GM23338 (cell line): ENCODE measurements at regions not wholly inside any gene's neighbourhood (a gene's known extent, or its start where the extent isn't known, plus 50 kb on each side); places are given as distances from the start of the nearest gene placed in this dataset.

Source experiments
- ATAC-seq: fragments of 200-7000 bp; cut with Tn5 transposase; 3 replicates; pipeline ENCODE4 v1.9.1; 2020
- DNase-seq: peaks from one replicate; pipeline ENCODE4 v3.0.0-alpha.2; 2015; ENCODE audit warnings: low spot score
- H2AFZ ChIP-seq: fragments of 200-600 bp; sonication (generic); 2 replicates; pipeline ENCODE4 v1.8.0; 2016; ENCODE audit warnings: antibody characterized with exemption, mild to moderate bottlenecking, moderate library complexity
- H3F3A ChIP-seq: fragments of 200-600 bp; sonication (generic); replicated peaks from 2 replicates; pipeline ENCODE4 v1.8.0; 2017; ENCODE audit warnings: antibody characterized with exemption, mixed run types, low read depth
- H3K27ac ChIP-seq: fragments of 200-600 bp; sonication (generic); 2 replicates; pipeline ENCODE4 v1.6.1; 2016; ENCODE audit warnings: low read depth
- H3K27me3 ChIP-seq: fragments of 200-600 bp; sonication (generic); 2 replicates; pipeline ENCODE4 v1.8.0; 2016; ENCODE audit warnings: mild to moderate bottlenecking, mixed run types, moderate library complexity; ENCODE audit not compliant: insufficient read depth
- H3K36me3 ChIP-seq: fragments of 200-600 bp; sonication (generic); 2 replicates; pipeline ENCODE4 v1.8.0; 2016; ENCODE audit warnings: mild to moderate bottlenecking; ENCODE audit not compliant: insufficient read depth
- H3K4me1 ChIP-seq: fragments of 200-600 bp; sonication (generic); 2 replicates; pipeline ENCODE4 v1.8.0; 2016; ENCODE audit warnings: mild to moderate bottlenecking, moderate library complexity; ENCODE audit not compliant: insufficient read depth
- H3K4me2 ChIP-seq: fragments of 200-600 bp; sonication (generic); 2 replicates; pipeline ENCODE4 v1.7.1; 2017; ENCODE audit warnings: mixed run types
- H3K4me3 ChIP-seq: fragments of 200-600 bp; sonication (generic); 2 replicates; pipeline ENCODE4 v1.6.1; 2016; ENCODE audit warnings: mixed run types
- H3K79me2 ChIP-seq: fragments of 200-600 bp; sonication (generic); replicated peaks from 2 replicates; pipeline ENCODE4 v1.8.0; 2017; ENCODE audit warnings: mild to moderate bottlenecking; ENCODE audit not compliant: insufficient read depth
- H3K9me2 ChIP-seq: fragments of 200-600 bp; sonication (generic); 2 replicates; pipeline ENCODE4 v1.8.0; 2017; ENCODE audit not compliant: insufficient read depth
- H4K20me1 ChIP-seq: fragments of 200-600 bp; sonication (generic); replicated peaks from 2 replicates; pipeline ENCODE4 v1.8.0; 2017; ENCODE audit warnings: mild to moderate bottlenecking; ENCODE audit not compliant: insufficient read depth
- H3K27ac Mint-ChIP-seq: 2 replicates; pipeline ENCODE4 v1.8.0; 2020; ENCODE audit warnings: inconsistent platforms, mild to moderate bottlenecking, moderate library complexity, mixed read lengths
- H3K27me3 Mint-ChIP-seq: 3 replicates; pipeline ENCODE4 v1.8.0; 2022; ENCODE audit warnings: low read depth, mild to moderate bottlenecking, moderate library complexity, mixed read lengths, inconsistent platforms; ENCODE audit not compliant: insufficient read depth, poor library complexity
- H3K36me3 Mint-ChIP-seq: 3 replicates; pipeline ENCODE4 v1.8.0; 2021; ENCODE audit warnings: low read depth, mild to moderate bottlenecking, inconsistent platforms, moderate library complexity, mixed read lengths
- H3K4me1 Mint-ChIP-seq: 3 replicates; pipeline ENCODE4 v1.8.0; 2020; ENCODE audit warnings: mild to moderate bottlenecking, inconsistent platforms, mixed read lengths
- H3K4me3 Mint-ChIP-seq: 3 replicates; pipeline ENCODE4 v1.8.0; 2021; ENCODE audit warnings: moderate library complexity, mild to moderate bottlenecking, inconsistent platforms, mixed read lengths
- H3K9me3 Mint-ChIP-seq: 3 replicates; pipeline ENCODE4 v1.8.0; 2020; ENCODE audit warnings: moderate library complexity, mild to moderate bottlenecking, inconsistent platforms, mixed read lengths
- CREB1 ChIP-seq: fragments of 250-450 bp; sonication (Bioruptor Pico); IDR thresholded peaks from 2 replicates; pipeline ENCODE4 v1.5.0; 2020; ENCODE audit warnings: low read depth, mild to moderate bottlenecking, moderate library complexity
- CTCF ChIP-seq, 2 experiments: fragments of 200-600 bp in 1 of 2; sonication (generic) in 1 of 2; conservative IDR thresholded peaks; 2 replicates each; pipeline versions ENCODE4 v1.5.1 to v1.6.1; 2016 to 2017; ENCODE audit warnings: antibody characterized with exemption in 2 of 2, low read depth in 2 of 2, mild to moderate bottlenecking in 2 of 2, moderate library complexity in 1 of 2
- EZH2 ChIP-seq: fragments of 200-600 bp; sonication (generic); IDR thresholded peaks from one replicate; pipeline ENCODE4 v1.8.0; 2017; ENCODE audit warnings: antibody characterized with exemption, mild to moderate bottlenecking, low read depth; ENCODE audit not compliant: unreplicated experiment
- JUNB ChIP-seq: IDR thresholded peaks from one replicate; pipeline ENCODE4 v1.6.1; 2016; ENCODE audit warnings: antibody characterized with exemption; ENCODE audit not compliant: unreplicated experiment
- NANOG ChIP-seq: IDR thresholded peaks from 2 replicates; pipeline ENCODE4 v1.6.1; 2016; ENCODE audit warnings: antibody characterized with exemption, borderline replicate concordance
- POLR2AphosphoS5 ChIP-seq: IDR thresholded peaks from 2 replicates; pipeline ENCODE4 v1.6.1; 2016; ENCODE audit warnings: antibody characterized with exemption, low read depth
- STAT1 ChIP-seq: IDR thresholded peaks from one replicate; pipeline ENCODE4 v1.6.1; 2016; ENCODE audit warnings: antibody characterized with exemption; ENCODE audit not compliant: unreplicated experiment
- ZNF331 ChIP-seq: fragments of 250-450 bp; sonication (Bioruptor Pico); IDR thresholded peaks from 2 replicates; pipeline ENCODE4 v1.5.0; 2020; ENCODE audit warnings: low read depth, mild to moderate bottlenecking, moderate library complexity
- ZNF462 ChIP-seq: fragments of 250-450 bp; sonication (Bioruptor Pico); IDR thresholded peaks from 2 replicates; pipeline ENCODE4 v1.5.0; 2020; ENCODE audit warnings: mild to moderate bottlenecking, moderate library complexity
- TF ChIP-seq, protein P1 (sequence below): IDR thresholded peaks from 2 replicates; pipeline ENCODE4 v1.6.1; 2016; ENCODE audit warnings: antibody characterized with exemption
- TF ChIP-seq, protein P2 (sequence below): IDR thresholded peaks from one replicate; pipeline ENCODE4 v1.6.1; 2018; ENCODE audit warnings: antibody characterized with exemption; ENCODE audit not compliant: unreplicated experiment

- no peak for TF ChIP-seq ZNF462 (CRISPR knock-in tag)
- TF ChIP-seq JUNB: no peak
- TF ChIP-seq, protein P1, sequence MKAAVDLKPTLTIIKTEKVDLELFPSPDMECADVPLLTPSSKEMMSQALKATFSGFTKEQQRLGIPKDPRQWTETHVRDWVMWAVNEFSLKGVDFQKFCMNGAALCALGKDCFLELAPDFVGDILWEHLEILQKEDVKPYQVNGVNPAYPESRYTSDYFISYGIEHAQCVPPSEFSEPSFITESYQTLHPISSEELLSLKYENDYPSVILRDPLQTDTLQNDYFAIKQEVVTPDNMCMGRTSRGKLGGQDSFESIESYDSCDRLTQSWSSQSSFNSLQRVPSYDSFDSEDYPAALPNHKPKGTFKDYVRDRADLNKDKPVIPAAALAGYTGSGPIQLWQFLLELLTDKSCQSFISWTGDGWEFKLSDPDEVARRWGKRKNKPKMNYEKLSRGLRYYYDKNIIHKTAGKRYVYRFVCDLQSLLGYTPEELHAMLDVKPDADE: no peak
- TF ChIP-seq EZH2: no peak
Measured at GRCh38 chr7:54129035-54129434, 413.1 kb upstream of the VSTM2A start (continued).

DNA sequence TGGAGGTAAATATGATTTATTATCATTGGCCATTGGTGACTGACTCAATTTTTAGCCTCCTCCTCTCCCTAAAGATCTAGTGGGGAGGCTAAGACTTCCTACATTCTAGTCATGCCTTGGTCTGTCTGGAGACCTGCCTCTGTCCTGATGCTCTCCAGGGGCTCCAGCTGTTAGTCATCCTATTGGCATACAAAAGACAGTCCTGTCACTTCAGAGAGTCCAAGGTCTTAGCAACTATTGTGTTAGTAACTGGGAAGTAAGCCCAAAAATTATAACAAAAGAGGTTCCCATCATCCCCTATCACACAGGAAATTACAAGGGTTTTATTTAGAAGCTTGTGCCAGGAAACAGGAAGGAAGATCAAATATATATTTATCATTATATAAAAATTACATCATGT is 400.6 kb upstream of the VSTM2A start:
- H3K36me3 Mint-ChIP-seq: no peaks in the 10 kb centered on the region
- H3K4me2 ChIP-seq: no peak overlapping the region
- H3K27ac ChIP-seq: no peak overlapping the region
- peaks cover 11% of the 10 kb centered on the region for H3K4me1 ChIP-seq
- H3K4me3 ChIP-seq: no peak overlapping the region
- DNase-seq (no peak), ATAC-seq (no peak)
- H3K79me2 ChIP-seq: no peaks in the 10 kb centered on the region
- no peaks in the 10 kb centered on the region for H3K36me3 ChIP-seq
- no peaks in the 10 kb centered on the region for H3K27me3 Mint-ChIP-seq
- no peaks in the 10 kb centered on the region for H3K27me3 ChIP-seq
- H4K20me1 ChIP-seq: no peaks in the 10 kb centered on the region
- no peak overlapping the region for H2AFZ ChIP-seq
- no peaks in the 10 kb centered on the region for H3K9me3 Mint-ChIP-seq
- H3K27ac Mint-ChIP-seq: no peak overlapping the region
- peaks cover 8% of the 10 kb centered on the region; the same call in 1 of the 2 replicates for H3K9me2 ChIP-seq
- no peaks in the 10 kb centered on the region for H3F3A ChIP-seq
- H3K4me3 Mint-ChIP-seq: no peak overlapping the region
- peaks cover 3% of the 10 kb centered on the region; the same call in 1 of the 3 replicates for H3K4me1 Mint-ChIP-seq
- TF ChIP-seq JUNB (no peak), EZH2 (no peak), NANOG (no peak), POLR2AphosphoS5 (no peak), CREB1 (CRISPR knock-in tag) (no peak), CTCF (conservative IDR thresholded peaks at IDR 0.05; ENCODE audit: low read depth in 2 of 2) (no peak), STAT1 (no peak), ZNF331 (CRISPR knock-in tag) (no peak)
- TF ChIP-seq, protein P2, sequence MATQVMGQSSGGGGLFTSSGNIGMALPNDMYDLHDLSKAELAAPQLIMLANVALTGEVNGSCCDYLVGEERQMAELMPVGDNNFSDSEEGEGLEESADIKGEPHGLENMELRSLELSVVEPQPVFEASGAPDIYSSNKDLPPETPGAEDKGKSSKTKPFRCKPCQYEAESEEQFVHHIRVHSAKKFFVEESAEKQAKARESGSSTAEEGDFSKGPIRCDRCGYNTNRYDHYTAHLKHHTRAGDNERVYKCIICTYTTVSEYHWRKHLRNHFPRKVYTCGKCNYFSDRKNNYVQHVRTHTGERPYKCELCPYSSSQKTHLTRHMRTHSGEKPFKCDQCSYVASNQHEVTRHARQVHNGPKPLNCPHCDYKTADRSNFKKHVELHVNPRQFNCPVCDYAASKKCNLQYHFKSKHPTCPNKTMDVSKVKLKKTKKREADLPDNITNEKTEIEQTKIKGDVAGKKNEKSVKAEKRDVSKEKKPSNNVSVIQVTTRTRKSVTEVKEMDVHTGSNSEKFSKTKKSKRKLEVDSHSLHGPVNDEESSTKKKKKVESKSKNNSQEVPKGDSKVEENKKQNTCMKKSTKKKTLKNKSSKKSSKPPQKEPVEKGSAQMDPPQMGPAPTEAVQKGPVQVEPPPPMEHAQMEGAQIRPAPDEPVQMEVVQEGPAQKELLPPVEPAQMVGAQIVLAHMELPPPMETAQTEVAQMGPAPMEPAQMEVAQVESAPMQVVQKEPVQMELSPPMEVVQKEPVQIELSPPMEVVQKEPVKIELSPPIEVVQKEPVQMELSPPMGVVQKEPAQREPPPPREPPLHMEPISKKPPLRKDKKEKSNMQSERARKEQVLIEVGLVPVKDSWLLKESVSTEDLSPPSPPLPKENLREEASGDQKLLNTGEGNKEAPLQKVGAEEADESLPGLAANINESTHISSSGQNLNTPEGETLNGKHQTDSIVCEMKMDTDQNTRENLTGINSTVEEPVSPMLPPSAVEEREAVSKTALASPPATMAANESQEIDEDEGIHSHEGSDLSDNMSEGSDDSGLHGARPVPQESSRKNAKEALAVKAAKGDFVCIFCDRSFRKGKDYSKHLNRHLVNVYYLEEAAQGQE: no peak
- TF ChIP-seq, protein P1: no peak
